ENCODE measurements at regions not wholly inside any gene's neighbourhood (a gene's known extent, or its start where the extent isn't known, plus 50 kb on each side); places are given as distances from the start of the nearest gene placed in this dataset.

DNA sequence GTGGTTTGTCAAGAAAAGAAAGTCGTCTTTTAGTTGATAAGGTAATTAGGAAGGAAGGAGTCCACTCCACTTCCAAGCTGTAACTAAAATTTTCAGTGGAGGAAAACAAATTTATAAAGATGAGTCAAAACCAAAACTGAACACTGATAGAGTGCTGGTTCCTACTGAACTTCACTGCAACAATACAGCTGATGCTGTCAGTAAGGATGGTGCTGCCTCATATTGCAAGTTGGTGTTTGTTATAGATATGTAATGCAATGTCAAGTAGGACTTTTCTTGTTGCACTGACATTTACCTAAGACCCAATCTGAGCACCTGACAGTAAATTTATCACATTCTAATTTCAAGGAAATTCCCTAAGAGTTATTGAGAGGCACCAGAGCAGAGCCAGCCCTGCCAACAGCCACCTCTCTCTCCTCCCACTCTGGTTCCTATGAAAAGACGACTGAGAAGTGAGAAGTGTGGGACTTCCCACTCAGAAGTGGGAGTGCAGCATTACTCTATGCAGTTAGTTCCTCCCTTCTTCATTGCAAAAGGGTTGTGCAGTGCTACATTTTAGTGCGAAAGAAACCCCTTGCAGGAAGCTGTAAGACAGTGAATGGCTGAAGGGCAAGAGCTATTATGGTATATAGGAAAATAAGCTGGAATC, 350.8 kb downstream of the NFIB start:
- TF ChIP-seq FOXP2 (optimal IDR thresholded peaks at IDR 0.05; ENCODE audit: control extremely low read depth, extremely low read length, insufficient read depth): no peak
- TF ChIP-seq POLR2AphosphoS5 (IDR thresholded peaks at IDR 0.05; ENCODE audit: borderline replicate concordance, low read depth, low read length): no peak
- TF ChIP-seq EZH2 (IDR thresholded peaks at IDR 0.05): no peak
- no peak overlapping the region for H3K4me3 ChIP-seq
- no peaks in the 10 kb centered on the region for H3K36me3 ChIP-seq (ENCODE audit: insufficient read depth, low read length)
- H3K9me3 ChIP-seq (ENCODE audit: low read depth, low read length): no peaks in the 10 kb centered on the region
- H3K27ac ChIP-seq: no peak overlapping the region
- no peak for DNase-seq (ENCODE audit: low read depth, low spot score)
- no peak overlapping the region for H3K9ac ChIP-seq (ENCODE audit: insufficient read length)

DNA sequence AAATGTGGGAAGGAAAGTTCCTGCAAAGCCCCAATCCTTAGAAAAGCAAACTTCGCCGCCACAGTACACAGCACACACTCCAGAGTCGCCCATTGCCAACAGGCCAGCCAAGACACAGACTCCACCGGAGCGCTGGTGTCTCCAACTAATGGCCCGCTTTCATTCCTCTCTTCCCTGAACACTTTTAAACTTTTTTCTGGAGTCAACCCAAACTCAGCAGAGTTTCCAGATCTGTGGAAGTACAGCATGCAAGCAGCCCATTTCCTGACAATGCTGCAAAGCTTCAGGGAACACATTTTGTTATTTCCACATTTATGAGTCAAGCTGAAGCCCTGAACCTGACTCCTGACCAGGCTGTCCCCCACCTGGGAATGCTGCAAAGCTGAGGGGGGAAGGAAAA, 351.9 kb downstream of the NFIB start:
- DNase-seq (ENCODE audit: low read depth, low spot score): no peak
- H3K9me3 ChIP-seq (ENCODE audit: low read depth, low read length): no peaks in the 10 kb centered on the region
- TF ChIP-seq EZH2 (IDR thresholded peaks at IDR 0.05): no peak
- TF ChIP-seq POLR2AphosphoS5 (IDR thresholded peaks at IDR 0.05; ENCODE audit: borderline replicate concordance, low read depth, low read length): no peak
- TF ChIP-seq FOXP2 (optimal IDR thresholded peaks at IDR 0.05; ENCODE audit: control extremely low read depth, extremely low read length, insufficient read depth): no peak
- H3K27ac ChIP-seq: no peak overlapping the region
- no peaks in the 10 kb centered on the region for H3K36me3 ChIP-seq (ENCODE audit: insufficient read depth, low read length)
- H3K9ac ChIP-seq (ENCODE audit: insufficient read length): no peak overlapping the region
- no peak overlapping the region for H3K4me3 ChIP-seq

DNA sequence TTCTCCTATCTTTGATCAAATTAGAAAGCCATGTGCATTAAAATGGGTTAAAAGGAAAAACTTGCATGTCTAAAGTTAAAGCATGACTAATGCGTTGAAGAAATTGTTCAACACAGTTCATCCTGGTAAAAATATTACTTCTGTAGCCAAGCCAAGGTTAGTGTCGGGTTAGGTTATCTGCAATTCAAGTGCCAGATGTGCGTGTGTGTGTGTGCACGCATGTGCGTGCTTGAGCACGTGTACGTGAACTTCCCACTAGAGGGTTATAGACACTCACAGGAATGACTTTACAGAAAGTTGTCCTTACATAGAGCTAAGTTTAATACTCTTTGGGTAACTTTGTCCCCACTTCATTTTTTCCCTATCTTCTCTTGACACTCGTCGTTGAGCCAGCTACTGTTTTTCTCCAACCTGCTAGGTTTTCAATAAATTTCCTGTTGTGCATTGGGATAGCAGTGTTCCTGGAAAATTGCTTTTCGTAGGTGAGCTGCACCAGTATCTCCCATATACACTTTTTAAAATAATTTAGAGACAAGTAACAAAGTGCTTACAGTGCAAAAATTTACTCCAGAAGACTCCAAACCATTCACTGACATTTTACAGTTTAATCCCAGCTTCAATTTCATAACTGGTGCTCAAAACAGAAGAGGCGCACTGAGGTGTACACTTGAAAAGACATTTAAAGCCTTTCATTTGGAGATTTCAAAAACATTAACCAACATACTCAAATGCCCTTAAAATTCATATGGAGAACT, 353.8 kb downstream of the NFIB start:
- no peak overlapping the region for H3K9ac ChIP-seq (ENCODE audit: insufficient read length)
- DNase-seq (ENCODE audit: low read depth, low spot score): no peak
- H3K4me3 ChIP-seq: no peak overlapping the region
- no peaks in the 10 kb centered on the region for H3K9me3 ChIP-seq (ENCODE audit: low read depth, low read length)
- H3K36me3 ChIP-seq (ENCODE audit: insufficient read depth, low read length): no peaks in the 10 kb centered on the region
- H3K27ac ChIP-seq: no peak overlapping the region
- no peak for TF ChIP-seq POLR2AphosphoS5 (IDR thresholded peaks at IDR 0.05; ENCODE audit: borderline replicate concordance, low read depth, low read length)
- TF ChIP-seq FOXP2 (optimal IDR thresholded peaks at IDR 0.05; ENCODE audit: control extremely low read depth, extremely low read length, insufficient read depth): no peak
- no peak for TF ChIP-seq EZH2 (IDR thresholded peaks at IDR 0.05)

DNA sequence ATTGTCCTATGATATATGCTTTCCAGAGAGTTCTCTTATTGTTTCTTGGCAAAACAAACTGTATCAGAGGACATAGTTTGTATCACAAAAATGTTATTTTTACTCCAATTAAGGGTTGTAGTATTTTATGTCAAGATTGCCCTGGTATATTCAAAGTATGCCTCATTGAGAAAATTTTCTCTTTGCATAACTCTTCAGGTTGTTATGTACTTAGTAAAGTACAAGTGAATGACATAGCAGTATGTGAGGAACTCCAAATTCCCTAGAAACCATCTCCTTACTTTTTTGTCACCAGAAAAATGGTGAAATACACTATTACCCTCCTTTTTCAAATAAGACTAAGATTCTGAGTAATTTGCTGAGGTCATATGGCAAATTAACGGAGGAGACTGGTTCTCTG, 355.3 kb downstream of the NFIB start:
- no peak overlapping the region for H3K9ac ChIP-seq (ENCODE audit: insufficient read length)
- TF ChIP-seq EZH2 (IDR thresholded peaks at IDR 0.05) (no peak), FOXP2 (optimal IDR thresholded peaks at IDR 0.05; ENCODE audit: control extremely low read depth, extremely low read length, insufficient read depth) (no peak), POLR2AphosphoS5 (IDR thresholded peaks at IDR 0.05; ENCODE audit: borderline replicate concordance, low read depth, low read length) (no peak)
- no peaks in the 10 kb centered on the region for H3K9me3 ChIP-seq (ENCODE audit: low read depth, low read length)
- H3K36me3 ChIP-seq (ENCODE audit: insufficient read depth, low read length): no peaks in the 10 kb centered on the region
- no peak overlapping the region for H3K4me3 ChIP-seq
- DNase-seq (ENCODE audit: low read depth, low spot score): no peak
- no peak overlapping the region for H3K27ac ChIP-seq

DNA sequence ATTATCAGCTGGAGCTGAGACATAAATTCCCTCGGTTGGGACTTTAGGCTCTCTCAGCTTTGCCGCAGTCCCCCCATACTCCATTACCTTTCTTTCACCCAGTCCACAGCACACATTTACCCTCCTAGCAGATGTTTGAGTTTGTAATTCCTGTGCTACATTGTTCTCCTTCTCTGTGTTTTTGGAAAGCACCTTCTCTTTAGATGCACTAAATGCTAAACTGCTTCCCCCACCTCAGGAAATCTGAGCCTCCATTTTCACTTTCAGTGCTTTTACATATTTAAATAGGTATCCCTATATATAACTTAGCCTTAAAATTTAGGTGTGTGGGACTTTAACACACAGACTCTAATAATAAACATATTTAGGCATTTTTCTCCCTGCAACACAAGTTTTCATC, 356.9 kb downstream of the NFIB start:
- Histone ChIP-seq H3K27ac (no peak overlapping the region), H3K36me3 (ENCODE audit: insufficient read depth, low read length) (no peaks in the 10 kb centered on the region), H3K9ac (ENCODE audit: insufficient read length) (no peak overlapping the region), H3K9me3 (ENCODE audit: low read depth, low read length) (no peaks in the 10 kb centered on the region), H3K4me3 (no peak overlapping the region)
- TF ChIP-seq POLR2AphosphoS5 (IDR thresholded peaks at IDR 0.05; ENCODE audit: borderline replicate concordance, low read depth, low read length): no peak
- TF ChIP-seq EZH2 (IDR thresholded peaks at IDR 0.05): no peak
- no peak for TF ChIP-seq FOXP2 (optimal IDR thresholded peaks at IDR 0.05; ENCODE audit: control extremely low read depth, extremely low read length, insufficient read depth)
- no peak for DNase-seq (ENCODE audit: low read depth, low spot score)

DNA sequence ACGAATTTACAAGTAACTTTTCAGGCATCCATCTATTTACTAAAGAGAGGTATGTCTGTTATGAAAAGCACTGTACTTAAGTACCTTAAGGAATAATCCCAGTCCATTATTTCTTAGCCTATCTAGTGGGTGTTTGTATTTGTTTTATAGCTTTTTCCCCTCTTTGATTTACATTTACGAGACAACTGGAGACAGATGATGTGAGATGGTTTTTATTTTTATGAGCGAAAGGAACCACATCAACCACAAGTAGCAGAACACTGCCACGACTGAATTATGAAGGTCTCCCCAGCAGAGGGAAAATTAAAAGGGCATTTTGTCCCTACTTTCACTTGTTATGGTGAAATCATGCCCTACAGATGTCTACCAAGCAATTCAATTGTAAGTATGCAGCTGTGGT, 357.8 kb downstream of the NFIB start:
- 0 out of 2 replicates have a peak overlapping the region, but pooled peaks have one; percentile 2 for H3K4me3 ChIP-seq
- TF ChIP-seq EZH2 (IDR thresholded peaks at IDR 0.05) (no peak), POLR2AphosphoS5 (IDR thresholded peaks at IDR 0.05; ENCODE audit: borderline replicate concordance, low read depth, low read length) (peak; percentile 76; the same call in 1 of the 2 replicates), FOXP2 (optimal IDR thresholded peaks at IDR 0.05; ENCODE audit: control extremely low read depth, extremely low read length, insufficient read depth) (peak; percentile 32)
- DNase-seq (ENCODE audit: low read depth, low spot score): peak; percentile 88
- H3K9ac ChIP-seq (ENCODE audit: insufficient read length): no peak overlapping the region
- no peak overlapping the region for H3K27ac ChIP-seq
- no peaks in the 10 kb centered on the region for H3K9me3 ChIP-seq (ENCODE audit: low read depth, low read length)
- H3K36me3 ChIP-seq (ENCODE audit: insufficient read depth, low read length): no peaks in the 10 kb centered on the region

DNA sequence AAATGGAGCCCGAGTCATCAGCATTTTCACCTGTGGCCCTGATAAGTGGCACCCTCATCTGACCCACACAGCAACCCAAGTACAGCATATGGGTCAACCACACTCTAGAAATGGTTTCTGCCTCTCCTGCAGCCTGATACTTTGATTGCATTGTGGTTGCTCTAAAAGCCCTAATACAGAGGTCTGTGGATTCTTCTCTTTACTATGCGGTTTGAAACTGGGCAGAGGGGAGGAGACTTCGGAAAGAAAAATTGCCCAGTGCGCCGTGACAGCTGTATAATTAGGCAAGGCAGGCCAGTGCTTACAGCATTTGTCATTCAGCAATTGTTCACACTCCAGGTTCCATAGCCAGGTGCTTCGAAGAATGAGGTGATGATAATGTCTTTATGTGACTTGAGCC, 361.0 kb downstream of the NFIB start:
- Histone ChIP-seq H3K4me3 (no peak overlapping the region), H3K9ac (ENCODE audit: insufficient read length) (no peak overlapping the region), H3K9me3 (ENCODE audit: low read depth, low read length) (no peaks in the 10 kb centered on the region), H3K27ac (no peak overlapping the region), H3K36me3 (ENCODE audit: insufficient read depth, low read length) (no peaks in the 10 kb centered on the region)
- TF ChIP-seq POLR2AphosphoS5 (IDR thresholded peaks at IDR 0.05; ENCODE audit: borderline replicate concordance, low read depth, low read length): no peak
- no peak for TF ChIP-seq FOXP2 (optimal IDR thresholded peaks at IDR 0.05; ENCODE audit: control extremely low read depth, extremely low read length, insufficient read depth)
- no peak for TF ChIP-seq EZH2 (IDR thresholded peaks at IDR 0.05)
- no peak for DNase-seq (ENCODE audit: low read depth, low spot score)

DNA sequence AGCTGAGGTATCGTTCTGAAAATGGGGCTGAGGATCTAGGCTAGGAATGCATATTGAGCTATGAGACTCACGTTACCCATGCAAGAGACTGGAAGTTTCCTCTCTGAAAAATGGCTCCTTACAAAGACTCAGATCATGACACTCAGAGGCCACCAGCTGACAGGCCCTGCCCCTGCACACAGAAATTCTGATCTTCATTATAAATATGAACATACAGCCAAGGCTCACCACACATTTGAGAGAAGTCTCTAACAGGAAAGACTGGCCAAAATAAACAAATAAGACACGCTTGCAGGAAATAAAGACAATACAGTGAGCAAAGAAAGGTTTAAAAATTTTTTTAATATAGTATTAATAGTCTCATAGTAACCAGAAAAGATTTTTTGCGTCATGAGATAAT, 365.9 kb downstream of the NFIB start:
- Histone ChIP-seq H3K27ac (no peak overlapping the region), H3K36me3 (ENCODE audit: insufficient read depth, low read length) (no peaks in the 10 kb centered on the region), H3K9ac (ENCODE audit: insufficient read length) (no peak overlapping the region), H3K9me3 (ENCODE audit: low read depth, low read length) (no peaks in the 10 kb centered on the region), H3K4me3 (no peak overlapping the region)
- TF ChIP-seq EZH2 (IDR thresholded peaks at IDR 0.05): no peak
- no peak for TF ChIP-seq POLR2AphosphoS5 (IDR thresholded peaks at IDR 0.05; ENCODE audit: borderline replicate concordance, low read depth, low read length)
- no peak for DNase-seq (ENCODE audit: low read depth, low spot score)

Measured in SK-N-MC (cell line).